NOMO-1 (cell line): ENCODE measurements at regions not wholly inside any gene's neighbourhood (a gene's known extent, or its start where the extent isn't known, plus 50 kb on each side); places are given as distances from the start of the nearest gene placed in this dataset.
"Not testable (repeated sequence)": the region's sequence is repeated elsewhere in the genome, so short reads cannot be mapped to it uniquely, and the experiment has no call there.

Source experiments
- DNase-seq, 2 experiments: peaks; one replicate each; lab custom pipeline; 2025; ENCODE audit not compliant: unreplicated experiment in 2 of 2; lab: John Stamatoyannopoulos, UW

DNA sequence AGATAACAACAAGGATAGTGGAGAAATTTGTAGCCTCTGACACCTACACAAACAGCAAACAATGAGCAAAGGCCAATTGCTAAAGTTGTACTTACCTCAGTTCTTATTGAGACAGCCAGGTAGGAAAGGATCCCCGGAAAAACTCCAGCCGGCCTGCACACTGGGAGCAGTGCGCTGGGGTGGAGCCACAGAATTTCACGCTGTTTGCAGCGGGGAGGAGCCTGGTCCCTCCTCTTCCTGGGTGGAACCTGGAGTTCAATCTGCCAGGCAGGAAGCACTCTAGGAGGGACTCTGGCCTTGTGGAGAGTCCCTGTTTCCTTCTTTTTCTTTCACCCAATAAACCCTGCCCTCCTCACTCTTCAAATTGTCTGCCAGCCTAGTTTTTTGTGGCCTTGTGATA lies 382.6 kb upstream of the TGIF2LX start:
- DNase-seq, result not testable (repeated sequence)

DNA sequence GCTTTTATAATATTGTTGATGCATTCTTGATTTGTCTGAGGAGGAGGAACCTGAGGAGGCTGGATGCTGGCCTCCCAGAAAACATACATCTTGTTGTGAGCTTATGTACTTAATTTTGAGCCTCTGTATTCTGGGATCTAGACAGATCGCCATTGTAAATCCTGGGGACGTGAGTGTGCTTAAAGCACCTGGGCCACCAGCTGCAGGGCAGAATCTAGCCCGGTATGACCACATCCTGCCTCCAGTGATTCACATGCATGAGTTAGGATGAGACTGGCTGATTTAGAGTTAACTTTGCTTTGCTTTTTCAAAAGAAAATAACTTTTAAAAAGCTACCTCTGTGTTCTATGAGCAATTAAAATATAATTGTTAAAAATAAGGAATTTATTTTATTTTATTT lies 364.6 kb upstream of the TGIF2LX start:
- DNase-seq, result not testable (repeated sequence)

DNA sequence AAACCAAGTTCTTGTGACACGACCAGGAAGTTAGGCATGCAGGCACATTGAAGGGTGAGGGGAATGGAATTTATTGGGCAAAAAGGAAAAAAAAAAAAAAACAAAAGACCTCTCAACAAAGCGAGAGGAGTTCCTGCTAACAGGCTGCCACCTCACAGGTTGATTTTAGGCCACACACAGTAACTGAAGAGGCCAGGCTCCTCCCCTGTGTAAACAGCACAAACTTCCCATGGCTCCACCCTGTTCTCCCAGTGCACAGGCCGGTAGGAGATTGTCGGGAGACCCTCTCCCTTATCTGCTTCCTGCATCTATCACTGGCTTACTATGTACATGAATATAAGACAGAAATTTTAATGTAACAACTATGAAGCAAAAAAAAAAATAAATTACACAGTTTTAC lies 359.6 kb upstream of the TGIF2LX start:
- DNase-seq, result not testable (repeated sequence)

DNA sequence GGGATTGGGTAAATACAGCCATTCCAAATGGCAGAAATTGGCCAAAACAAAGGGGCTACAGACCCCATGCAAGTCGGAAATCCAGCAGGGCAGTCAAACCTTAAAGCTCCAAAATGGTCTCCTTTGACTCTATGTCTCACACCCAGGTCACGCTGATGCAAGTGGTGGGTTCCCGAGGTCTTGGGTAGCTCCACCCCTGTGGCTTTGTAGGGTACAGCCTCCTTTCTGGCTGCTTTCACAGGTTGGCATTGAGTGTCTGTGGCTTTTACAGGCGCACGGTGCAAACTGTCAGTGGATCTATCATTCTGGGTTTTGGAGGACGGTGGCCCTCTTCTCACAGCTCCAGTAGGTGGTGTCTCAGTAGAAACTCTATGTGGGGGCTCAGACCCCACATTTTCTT lies 358.6 kb upstream of the TGIF2LX start:
- DNase-seq, result not testable (repeated sequence)

DNA sequence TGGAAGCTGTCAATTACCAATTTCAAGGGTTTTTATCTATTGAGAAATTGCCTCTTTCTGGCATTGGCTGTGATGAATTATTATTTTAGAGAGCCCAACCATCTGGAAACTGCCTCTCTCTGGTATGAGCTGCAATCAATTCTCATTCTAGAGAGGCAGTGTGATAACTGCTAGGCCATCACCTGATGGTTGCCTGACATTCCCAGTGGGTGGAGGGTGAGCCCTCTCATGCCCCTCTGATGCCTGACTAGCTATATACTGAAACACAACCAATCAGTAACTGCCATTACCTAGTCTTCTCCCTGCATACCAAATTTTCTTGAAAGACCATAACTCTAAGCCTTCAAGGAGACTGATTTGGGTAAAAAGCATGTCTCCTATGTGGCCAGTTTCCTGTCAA lies 353.9 kb upstream of the TGIF2LX start:
- DNase-seq, result not testable (repeated sequence)

DNA sequence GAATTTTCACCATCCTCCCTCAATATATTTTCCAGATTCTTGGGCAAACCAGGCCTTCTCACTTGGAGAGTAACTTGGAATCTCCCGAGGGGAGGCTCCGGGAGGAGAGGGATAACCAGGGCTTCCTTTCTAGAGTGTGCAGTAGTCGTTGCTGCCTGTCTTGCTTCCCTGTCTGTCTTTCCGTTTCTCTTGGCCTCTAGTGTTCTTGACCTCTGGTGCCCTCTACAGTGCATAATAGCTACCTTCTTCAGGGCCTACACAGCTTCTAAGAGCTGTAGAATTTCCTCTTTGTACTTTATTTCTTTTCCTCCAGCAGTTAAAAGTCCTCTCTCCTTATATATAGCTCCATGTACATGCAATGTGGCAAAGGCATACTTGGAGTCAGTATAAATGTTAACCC lies 339.8 kb upstream of the TGIF2LX start:
- DNase-seq, result not testable (repeated sequence)

DNA sequence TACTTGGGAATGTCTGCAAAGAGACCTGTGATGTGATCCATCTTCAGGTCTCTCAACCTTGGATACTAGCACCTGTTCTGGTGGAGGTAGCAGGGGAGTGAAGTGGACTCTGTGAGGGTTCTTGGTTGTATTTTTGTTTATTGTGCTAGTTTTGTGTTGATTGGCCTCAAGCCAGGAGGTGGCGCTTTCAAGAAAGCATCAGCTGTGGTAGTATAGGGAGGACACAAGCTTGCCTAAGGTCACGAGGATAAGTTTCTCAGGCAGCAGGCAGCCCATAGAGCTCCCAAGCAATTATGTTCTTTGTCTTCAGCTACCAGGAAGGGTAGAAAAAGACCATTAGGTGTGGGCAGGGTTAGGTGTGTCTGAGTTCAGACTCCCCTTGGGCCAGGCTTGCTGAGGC lies 289.9 kb upstream of the TGIF2LX start:
- DNase-seq, result not testable (repeated sequence)

DNA sequence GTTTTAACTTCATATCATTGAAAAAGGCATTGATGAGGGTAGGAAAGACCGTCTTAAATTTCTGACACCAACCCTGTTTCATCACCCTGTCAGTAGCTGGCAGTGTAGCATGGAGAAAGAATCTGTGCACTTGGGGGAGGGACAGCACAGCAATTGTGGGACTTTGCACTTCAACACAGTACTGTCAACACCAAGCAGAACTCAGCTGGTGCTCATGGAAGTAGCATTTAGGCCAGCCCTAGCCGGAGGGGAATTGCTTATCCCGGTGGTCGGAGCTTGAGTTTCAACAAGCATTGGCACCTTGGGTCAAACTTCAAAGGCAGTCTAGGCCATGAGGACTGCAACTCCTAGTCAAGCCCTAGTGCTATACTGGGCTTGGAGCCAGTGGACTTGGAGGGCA lies 285.8 kb upstream of the TGIF2LX start:
- DNase-seq, result not testable (repeated sequence)

DNA sequence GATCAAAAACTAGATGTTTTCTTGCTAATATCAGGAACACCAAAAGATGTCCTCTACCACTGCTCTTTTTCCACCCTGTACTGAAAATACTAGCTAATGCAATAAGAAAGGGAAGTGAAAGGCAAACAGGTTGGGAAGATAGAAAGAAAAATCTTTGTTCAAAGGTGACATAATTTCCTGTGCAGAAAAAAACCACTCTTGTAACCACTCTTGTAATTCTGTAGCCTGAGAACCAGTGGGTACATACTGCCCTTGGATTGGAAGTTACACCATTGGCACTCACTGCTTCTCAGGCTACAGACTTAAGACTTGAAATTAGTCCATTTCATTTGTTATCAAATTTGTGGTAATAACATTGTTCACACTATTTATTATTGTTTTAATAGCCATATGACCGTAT lies 263.0 kb upstream of the TGIF2LX start:
- not testable (repeated sequence) for DNase-seq

DNA sequence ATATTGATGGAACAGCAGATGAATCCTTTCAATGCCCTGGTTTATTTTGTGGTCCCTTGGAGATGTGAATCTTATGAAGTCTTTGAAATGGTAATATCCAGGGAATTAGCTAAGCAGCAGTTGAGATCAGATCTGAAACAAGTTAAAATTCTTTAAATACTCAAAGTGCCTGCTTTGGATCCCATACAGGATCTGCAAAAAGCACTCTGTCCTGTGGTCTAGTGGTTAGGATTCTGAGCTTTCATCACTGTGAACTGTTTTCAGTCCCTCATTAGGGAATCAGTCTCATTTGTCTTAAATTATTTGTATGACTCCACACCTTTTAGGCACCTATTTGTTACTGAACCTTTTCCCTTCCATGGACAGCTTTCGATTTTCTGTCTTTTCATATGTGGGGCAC lies 215.2 kb upstream of the TGIF2LX start:
- DNase-seq, result not testable (repeated sequence)

DNA sequence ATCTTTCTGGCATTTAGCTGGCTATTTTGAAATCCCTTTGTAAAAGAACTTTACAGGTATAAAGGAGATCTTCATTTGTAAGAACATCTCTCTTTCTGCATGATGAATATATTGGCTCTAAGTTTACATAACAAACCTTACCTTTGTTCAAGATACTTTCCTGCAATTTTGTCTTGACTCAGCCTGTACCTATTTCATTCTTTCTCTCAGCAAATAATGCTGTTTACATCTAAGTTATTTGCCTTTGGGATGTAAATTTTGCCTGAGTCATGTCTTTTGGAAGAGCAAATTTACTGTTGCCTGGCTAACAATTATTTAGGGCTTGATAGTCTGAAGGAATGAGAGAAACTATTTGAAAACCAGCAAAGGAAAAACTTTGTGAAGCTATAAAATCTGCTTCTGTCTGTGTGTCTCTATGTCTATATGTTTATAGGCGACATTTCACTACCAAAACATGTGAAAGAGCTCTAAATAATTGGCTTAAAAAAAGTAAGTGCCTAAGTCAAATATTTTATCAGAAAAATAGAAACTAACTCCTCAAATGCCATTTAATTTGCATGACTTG lies 214.3 kb upstream of the TGIF2LX start:
- not testable (repeated sequence) for DNase-seq

DNA sequence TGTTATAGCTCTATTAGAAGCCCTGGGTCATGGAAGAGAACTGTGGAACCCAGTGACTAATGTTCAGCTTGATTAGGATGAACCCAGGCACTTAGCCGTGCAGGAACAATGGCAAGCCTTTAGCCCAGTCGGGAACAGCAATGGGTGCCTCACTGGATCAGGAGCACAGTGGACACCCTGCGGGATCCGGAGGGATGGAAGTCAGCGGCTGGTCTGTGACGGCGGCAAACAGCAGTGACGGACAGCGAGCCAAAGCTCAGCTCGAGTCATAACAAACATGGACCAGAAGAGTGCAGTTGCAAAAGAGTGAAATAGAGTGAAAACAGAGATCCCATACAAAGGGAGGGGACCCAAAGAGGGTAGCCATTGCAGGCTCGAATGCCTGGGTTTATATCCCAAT lies 187.3 kb upstream of the TGIF2LX start:
- not testable (repeated sequence) for DNase-seq

DNA sequence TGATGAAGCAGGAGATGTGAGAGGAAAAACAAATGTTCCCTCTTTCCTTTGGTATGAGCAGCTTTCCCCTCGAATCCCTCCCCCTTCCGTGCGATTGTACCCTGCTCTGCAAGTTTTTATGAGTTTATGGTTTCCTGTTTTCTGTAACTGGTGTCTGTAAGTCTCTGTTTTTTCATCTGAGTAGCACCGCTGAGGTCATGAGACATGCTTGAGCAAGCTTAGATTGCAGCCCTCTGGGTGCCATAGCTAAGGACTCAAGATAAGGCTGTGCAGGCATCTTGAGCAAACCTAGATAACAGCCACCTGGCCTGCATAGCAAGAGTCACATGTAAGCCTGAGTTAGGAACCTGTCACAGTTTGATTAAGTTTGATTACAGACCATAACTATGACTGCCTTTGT lies 165.2 kb upstream of the TGIF2LX start:
- DNase-seq, result not testable (repeated sequence)

DNA sequence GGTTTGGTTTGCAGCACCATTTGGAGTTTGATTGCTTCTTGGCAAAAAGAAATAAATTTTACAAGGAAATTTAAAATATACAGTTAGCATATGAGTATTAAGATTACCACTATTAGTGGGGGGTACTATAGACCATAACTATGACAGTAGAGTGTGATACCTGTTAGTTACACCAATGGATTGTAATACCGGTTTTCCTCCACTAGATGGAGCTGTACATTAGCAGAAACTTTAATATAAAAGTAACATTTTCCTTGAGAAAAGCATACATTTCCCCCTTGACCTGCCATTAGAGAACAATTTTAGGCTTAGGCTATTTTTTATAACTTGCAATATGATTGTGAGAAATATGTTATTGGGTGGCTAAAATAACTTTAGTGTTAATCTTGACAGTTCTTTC lies 163.9 kb upstream of the TGIF2LX start:
- DNase-seq, result peak in 1 of 2 experiments; percentile 1

DNA sequence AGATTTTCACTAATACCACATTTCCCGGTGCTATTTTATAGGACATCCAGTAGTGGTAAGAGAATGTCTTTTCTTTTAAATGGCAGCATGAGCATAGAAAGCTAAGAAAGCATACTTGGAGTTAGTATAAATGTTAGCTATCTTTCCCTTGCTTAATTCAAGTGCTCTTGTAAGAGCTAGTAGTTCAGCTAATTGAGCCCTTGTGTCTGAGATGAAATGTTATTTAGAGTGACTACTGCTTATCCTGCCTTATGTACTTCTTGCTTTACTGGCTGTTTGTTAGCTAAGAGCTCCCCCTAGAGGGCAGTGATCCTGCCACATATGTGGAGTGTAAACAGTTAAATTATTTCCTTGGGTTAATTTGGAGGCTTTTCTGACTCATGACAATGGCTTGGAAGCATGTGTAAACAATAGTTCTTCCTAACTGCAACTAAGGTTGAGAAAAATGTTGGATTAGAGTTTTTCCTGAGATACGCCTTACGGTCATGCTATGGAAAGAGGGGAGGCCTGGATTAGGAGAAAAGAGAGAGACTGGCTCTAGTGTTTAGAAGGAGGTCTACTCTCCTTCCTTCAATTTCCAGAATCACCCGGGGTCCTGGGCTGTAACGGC lies 162.5 kb upstream of the TGIF2LX start:
- DNase-seq, result not testable (repeated sequence)

DNA sequence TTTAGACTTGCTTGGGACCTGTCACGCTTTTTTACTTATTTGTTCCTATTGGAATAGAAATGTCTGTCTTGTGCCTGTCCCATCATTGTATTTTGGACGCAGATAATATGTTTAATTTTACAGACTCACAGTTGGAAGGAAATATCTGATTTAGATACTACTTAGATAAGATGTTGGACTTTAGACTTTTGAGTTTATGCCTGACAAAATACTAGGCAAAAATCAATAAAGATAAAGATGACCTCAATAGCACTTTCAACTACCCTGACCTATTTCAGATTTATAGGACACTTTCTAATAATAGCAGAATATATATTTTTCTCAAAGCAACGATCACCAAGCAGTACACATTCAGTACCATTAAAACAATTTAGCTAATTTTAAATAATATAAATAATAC lies 150.1 kb upstream of the TGIF2LX start:
- DNase-seq, result not testable (repeated sequence)

DNA sequence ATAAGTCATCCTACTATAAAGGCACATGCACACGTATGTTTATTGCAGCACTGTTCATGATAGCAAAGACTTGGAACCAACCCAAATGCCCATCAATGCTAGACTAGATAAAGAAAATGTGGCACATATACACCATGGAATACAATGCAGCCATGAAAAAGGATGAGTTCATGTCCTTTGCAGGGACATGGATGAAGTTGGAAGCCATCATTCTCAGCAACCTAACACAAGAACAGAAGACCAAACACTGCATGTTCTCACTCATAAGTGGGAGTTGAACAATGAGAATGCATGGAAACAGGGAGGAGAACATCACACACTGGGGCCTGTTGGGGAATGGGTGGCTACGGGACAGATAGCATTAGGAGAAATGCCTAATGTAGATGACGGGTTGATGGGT lies 110.3 kb upstream of the TGIF2LX start:
- not testable (repeated sequence) for DNase-seq

DNA sequence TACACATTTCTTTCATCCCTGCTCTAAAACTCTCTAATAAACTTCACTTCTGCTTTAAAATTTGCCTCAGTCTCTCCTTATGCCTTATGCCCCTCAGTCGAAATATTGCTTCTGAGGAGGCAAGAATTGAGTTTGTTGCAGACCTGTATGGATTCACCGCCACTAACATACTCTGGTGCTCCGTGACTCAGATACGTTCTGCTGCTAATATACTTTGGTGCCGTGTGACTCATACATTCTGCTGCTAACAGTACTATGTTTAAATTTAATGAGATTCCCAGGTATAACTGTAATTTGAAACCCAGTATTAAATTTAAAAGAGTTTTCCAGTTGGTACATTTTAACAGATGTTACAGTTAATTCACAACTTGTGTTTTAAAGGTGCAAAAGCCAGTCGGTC lies 82.0 kb upstream of the TGIF2LX start:
- not testable (repeated sequence) for DNase-seq

DNA sequence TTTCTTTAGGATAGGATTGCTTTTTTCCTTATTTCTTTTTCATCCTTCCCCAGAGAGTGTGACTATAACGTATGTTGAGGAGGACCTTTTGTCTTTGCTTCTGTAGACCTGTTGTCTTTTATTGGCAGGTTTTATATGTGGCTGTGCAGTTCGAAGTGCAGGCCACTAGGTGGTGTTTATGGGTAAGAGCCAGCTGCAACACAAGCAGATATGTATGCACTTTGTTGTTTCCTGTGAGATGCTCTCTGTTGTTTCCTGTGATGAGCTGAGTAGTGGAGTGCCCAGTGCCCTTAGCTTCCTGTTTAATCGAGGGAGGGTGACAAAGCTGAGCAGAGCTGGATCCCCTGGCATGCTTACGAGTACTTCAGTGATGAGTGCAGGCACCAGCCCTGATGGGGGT lies 50.0 kb upstream of the TGIF2LX start:
- DNase-seq, result peak; percentile 7 to 9
